Activated CD4-positive, CD25-positive, alpha-beta regulatory T cell treated with anti-CD3 and anti-CD28 coated beads, Interleukin-2, amount 50 U/mL, for 72 hours (primary cell): ENCODE measurements at regions not wholly inside any gene's neighbourhood (a gene's known extent, or its start where the extent isn't known, plus 50 kb on each side); places are given as distances from the start of the nearest gene placed in this dataset.
"Not testable (repeated sequence)": the region's sequence is repeated elsewhere in the genome, so short reads cannot be mapped to it uniquely, and the experiment has no call there.

Experiments
- DNase-seq: peaks from one replicate; pipeline ENCODE4 v3.0.0; 2021

DNA sequence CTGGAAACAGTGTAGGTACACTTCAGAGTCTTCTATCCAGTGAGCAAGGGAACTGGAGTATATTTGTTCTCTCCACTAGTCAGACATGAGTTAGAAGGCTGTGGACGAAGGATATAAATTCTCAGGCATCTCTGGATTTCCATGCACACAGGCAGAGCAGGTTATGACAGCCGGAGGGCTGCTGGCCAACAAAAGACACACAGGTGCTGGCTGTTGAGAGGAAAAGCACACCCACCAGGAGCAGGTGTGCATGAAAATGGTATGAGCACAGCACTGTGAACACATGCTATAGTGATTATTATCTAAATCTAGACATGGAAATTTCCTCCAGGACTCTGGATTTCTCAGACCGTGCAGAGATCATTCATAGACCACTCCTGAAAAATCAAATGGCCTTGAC, 444.7 kb upstream of the RPS6KA3 start:
- DNase-seq = no peak

DNA sequence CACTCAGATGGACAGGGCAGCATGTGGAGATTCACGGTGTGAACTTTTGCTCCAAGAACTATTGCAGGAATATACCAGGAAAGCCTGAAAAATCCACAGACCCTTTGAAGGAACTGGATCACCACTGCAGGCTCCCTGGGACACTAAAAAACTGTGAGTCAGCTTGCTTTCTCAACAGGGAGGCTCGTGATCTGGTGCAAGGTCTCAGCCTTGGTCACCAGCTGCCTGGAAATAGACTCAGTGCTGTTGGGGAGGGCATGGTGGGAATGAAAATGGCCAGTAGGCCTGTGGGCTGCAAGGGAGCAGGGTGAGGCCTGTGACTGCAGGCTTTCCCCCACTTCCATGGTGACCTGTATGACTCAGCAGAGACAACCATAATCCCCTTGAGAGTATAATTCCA, 426.4 kb upstream of the RPS6KA3 start:
- DNase-seq = no peak

DNA sequence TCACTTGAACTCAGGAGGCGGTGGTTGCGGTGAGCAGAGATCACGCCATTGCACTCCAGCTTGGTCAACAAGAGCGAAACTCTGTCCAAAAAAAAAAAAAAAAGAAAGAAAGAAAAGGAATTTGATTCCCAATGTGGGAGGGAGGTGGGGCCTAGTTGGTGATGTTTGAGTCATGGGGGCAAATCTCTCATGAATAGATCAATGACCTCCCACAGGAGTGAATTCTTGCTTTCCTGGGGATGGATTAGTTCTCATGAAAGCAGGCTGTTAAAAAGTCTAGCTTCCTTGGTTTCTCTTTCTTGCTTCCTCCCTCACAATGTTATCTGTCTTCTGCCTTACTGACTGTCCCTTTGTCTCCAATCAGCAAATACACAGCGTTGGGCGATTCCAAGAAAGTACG, 419.5 kb upstream of the RPS6KA3 start:
- no peak for DNase-seq

DNA sequence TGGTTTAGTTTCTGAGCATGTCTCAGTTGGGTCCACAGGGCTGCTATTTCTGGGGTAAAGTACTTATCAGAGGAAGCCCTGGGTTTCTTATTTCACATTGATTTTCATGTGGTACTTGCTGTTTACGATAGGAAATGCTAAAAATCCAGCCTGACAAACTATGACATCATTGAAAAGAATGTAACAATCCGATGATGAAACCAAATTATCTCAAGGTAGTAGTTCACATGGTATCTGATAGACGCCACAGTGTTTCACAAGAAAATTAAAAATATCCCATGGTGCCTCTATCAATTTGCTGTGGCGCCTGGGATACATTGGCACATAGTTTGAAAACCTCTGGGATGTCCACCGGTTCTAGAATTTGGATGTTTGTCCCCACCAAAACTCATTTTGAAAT, 418.9 kb upstream of the RPS6KA3 start:
- no peak for DNase-seq

DNA sequence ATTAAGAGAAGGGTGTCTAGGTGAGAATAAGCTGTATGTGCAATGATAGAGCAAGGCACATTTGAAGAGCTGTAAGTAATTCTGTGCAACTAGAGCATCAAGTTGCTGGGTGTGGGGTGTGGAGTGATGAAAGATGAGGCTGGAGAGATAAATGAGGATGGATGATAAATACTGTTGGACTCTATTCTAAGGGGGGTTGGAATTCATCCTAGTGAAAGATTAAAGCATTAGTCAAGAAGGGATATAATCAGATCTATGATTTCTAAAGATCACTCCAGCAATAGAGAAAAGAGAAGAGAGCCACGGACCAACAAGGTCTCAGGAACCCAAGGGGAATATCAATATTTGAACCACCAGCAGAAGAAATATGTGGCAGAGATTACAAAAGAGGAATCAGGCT, 415.0 kb upstream of the RPS6KA3 start:
- no peak for DNase-seq

DNA sequence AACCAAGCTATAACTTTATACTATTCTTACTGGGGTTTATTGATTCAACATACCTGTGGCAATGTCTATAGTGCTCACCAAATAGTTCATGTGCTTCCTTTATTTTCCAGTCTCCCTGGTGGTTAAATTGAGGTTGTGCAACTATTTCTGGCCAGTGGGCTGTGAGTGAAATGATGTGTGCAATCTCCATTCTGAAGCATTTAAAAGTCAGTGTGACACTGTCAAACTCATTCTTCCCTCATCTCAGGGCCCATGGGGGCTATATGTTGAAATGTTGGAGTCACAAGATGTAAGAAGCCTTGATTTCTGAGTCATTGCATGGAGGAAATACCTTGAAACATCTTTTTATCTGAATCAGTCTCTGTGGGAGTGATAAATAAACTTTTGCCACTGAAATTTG, 414.3 kb upstream of the RPS6KA3 start:
- no peak for DNase-seq

DNA sequence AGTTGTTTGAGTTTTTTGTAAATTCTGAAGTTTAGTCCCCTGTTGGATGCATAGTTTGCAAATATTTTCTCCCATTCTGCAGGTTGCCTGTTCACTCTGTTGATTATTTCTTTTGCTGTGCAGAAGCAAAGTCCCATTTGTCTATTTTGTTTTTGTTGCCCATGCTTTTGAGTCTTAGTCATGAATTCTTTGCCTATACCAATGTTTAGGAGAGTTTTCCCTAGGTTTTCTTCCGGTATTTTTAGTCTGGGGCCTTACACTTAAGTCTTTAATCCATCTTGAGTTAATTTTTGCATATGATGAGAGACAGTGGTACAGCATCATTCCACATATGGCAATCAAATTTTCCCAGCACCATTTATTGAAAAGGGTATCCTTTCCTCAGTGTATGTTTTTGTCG, 405.8 kb upstream of the RPS6KA3 start:
- DNase-seq = no peak

DNA sequence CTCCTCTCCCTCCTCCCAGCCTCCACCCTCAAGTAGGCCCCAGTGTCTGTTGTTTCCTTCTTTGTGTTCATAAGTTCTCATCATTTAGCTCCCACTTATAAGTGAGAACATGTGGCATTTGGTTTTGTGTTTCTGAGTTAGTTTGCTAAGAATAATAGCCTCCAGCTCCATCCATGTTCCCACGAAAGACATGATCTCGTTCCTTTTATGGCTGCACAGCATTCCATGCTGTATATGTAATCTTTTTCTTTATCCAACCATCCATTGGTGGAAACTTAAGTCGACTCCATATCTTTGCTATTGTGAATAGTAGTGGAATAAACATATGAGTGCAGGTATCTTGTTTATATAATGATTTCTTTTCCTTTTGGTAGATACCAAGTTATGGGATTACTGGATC, 405.0 kb upstream of the RPS6KA3 start:
- not testable (repeated sequence) for DNase-seq

DNA sequence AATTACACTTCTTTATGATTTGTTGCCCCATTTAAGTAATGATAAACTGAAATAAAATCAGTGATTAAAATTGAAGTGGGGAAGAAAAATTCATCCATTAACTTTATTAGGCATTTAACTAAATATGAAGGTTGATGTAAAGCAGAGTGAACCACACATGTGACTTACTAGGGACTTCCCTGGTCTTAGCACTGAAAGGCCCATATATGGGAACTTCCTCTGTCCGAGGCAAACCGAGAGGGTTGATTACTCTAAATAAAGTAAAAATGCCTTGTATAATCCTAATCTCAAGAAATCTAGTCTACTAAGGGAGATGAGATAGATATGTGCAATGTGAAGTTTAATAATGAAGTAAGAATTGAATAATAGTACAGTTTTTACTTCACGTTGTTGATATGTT, 403.9 kb upstream of the RPS6KA3 start:
- no peak for DNase-seq

DNA sequence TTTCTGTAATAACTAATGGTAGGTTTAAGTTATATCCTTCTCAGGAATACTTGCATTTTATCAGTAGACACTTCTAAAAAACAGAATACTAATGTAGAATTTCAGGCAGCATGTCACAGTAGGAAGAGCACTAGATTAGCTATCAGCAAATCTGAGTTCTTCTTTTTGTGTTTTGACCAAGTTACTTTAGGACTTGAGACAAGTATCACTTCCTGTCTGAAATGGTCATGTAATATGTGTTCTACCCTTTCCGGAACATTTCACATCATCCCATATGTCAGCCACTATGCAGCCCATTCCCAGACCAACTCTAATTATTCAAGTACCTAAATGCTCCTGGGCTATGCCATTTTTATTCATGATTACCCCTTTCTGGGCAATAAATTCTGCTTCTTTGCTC, 401.8 kb upstream of the RPS6KA3 start:
- no peak for DNase-seq

DNA sequence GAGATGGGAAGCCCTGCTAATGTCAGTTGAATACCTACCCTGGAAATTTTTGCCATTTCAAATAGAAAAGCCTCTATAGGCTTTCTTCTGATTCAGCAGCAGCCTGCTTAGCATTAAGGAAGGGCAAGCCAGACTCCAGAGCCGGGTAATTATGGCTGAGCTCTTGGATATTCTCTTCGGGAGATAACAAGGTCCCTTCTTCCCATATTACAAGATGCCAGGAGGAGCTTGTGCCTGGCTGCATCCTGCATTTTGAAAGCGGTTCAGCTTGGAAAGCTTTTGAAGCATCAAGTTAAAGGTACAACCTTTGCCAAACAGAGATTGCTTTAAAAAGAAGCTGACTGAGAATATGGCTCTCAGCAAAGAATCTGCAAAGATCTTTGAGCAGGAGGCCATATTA, 399.6 kb upstream of the RPS6KA3 start:
- no peak for DNase-seq

DNA sequence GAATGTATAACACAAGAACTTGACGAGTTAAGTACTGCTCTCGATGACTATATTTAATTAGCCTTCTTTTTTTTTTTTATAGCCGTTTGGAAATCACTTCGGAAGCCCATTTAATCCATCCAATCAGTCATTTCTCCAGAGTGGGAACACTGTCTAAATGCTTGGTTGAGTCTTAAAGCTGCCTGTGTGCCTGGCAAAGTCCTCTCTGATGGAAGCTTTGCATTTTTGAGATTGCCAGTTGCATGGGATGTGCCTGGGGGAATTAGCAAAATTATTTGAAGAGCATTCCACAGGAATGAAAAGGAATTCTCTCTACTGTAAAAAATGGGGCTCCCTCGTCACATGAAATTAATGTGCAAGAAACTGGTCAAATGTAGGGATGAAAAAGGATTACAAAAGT, 398.8 kb upstream of the RPS6KA3 start:
- no peak for DNase-seq

DNA sequence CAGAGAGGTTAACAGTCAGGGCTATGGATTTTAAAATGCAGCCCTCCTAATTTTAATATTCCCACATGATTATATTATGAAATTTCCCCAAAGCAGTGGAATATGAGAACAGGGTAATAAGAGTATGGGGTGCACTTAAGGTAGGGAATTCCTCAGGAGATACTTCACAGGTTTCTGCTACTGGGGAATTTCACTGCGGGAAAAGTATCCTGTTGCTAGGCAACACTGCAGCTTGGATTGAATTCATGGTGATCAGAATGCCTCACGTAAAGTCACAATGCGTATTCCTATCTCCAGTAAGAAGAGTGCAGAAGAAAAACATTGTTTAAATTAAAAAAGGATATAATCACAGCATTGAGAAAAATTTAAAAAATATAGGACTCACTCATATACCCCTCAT, 398.1 kb upstream of the RPS6KA3 start:
- no peak for DNase-seq

DNA sequence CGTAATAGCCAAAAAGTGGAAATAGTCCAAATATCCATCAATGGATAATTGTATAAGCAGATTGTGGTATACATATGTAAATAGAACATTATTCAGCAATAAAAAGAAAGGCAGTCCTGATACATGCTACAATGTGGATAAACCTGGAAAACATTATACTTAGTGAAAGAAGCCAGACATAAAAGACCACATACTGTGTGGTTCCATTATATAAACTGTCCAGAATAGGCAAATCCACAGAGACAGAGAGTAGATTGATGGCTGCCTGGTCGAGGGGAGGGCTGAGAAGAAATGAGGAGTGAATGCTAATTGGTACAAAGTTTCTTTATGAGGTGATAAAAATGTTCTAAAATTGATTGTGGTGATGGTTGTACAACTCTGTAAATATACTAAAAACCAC, 397.4 kb upstream of the RPS6KA3 start:
- DNase-seq = no peak

DNA sequence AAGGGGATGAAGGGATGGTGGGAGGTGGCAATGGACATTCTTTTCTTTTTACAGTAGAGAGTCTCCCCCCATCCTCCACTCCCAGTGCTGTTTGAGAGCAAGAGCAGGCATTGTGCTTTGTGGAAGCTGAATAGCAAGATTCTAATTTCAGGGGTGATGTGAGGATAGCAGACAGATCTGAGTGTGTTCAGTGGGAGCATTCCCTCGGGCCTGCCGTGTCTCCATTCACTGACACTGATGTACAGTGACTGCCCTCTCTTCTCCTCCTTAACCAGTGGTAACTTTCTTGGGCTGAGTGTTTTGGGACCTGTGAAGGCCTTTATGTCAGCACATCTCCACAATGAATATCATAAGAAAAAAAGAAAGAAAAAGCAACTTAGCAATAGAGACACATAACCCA, 396.6 kb upstream of the RPS6KA3 start:
- DNase-seq = no peak

DNA sequence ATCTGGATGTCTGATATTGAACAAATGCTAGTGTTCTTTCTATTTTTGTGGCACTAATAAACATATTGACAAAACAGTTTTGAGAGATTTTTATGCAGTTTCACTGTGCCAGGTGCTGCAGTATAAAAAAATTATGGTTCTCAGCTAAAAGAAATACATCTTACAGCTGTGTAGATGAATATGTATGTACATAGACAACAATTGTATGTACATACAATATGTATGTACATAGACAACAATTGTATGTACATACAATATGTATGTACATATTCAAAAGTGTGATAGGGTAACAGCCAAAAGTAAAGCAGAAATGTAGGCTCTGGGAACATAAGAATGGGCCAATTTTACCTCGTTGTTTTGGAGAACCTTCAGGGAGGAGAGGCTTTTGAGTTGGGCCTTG, 390.0 kb upstream of the RPS6KA3 start:
- no peak for DNase-seq

DNA sequence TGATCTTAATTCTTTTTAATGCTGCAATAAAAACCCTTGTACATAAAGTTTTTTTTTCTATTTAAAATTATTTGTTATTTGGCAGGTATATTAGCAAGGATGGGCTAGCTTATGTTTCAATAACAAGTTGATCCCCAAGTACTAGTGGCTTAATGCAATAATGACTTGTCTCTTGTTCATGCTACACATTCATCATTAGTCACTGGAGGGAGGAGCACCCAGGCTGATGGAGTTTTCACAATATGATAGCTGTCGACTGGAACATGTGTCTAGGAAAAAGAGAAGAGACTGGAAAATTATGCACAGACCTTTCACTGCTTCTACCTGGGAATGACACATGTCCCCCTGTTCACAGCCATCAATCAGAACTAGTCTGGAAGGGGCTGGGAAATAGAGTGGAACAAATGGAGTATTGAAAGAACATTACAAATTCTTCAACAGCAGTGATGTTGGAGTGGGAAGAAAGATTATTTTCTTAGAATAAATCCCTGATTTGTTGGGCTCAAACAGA, 387.9 kb upstream of the RPS6KA3 start:
- DNase-seq = no peak

DNA sequence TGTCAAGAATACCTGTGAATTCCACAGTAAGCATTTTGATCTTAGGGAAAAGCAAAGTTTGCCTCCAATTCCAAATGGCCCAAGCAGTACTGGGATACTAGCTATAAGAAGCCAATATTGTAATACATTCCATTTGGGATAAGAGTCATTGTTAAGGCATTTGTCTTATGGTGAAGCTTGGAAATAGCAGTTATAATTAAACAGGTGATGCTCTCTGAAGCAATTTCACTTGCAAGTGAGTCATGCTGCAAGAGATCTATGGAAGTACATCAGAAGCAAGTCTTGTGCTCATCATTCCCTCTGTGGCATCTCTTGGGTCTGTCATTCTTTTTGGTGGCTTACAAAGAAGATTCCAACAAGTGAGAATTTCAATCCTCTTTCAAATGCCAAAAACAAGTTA, 386.4 kb upstream of the RPS6KA3 start:
- no peak for DNase-seq

DNA sequence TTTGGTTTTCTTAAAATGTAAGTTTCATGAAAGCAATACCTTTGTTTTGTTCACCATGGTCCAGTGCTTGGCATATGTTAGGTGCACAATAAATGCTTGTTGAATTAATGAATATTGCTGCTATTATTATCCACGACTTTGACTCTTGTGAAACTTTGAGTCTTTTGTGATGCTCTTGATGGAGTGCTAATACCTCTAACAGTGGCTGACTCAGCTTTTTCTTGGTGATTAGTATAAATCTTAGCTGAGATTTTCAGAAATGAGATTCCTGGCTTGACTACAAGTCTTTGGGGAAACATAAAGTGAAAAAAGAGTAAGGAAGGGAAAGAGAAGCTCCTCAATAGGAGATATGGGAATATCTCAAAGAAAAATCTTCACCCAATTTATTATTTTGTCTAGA, 375.2 kb upstream of the RPS6KA3 start:
- no peak for DNase-seq

DNA sequence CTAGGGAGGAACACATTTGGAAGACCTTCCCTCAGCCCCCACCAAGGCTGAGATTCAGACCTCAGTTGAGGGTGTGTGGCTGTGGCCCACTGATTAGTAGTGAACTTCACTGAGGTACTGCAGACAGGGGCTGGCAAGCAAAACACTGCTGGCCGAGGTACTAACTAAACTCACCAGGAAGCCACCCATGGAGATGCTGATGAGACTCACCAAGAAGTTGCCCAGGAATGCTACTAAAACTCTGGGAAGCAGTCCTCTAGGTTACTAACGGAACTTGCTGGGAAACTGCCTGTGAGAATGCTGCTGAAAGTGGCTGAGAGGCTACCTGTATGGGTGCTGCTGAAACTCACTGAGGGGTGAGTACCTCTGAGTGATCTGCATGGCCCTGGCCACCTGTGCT, 372.4 kb upstream of the RPS6KA3 start:
- DNase-seq = no peak

DNA sequence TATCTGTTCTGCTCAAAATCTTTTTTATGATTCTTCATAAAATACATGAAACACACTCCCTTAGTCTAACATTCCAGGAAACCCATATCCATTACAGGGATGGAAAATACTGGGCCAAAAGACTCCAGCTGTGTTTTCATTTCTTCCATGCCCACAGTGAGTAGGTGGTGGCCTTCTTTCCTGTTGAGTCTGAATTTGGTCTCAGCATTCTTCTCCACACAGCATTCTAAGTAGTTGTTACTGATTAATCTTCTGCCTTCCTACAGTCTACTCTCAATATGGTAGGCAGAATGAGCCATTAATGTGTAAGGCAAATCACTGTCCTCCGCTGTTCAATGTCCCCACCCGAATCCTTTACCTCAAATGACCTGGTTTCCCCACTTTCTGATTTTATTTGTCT, 370.6 kb upstream of the RPS6KA3 start:
- no peak for DNase-seq

DNA sequence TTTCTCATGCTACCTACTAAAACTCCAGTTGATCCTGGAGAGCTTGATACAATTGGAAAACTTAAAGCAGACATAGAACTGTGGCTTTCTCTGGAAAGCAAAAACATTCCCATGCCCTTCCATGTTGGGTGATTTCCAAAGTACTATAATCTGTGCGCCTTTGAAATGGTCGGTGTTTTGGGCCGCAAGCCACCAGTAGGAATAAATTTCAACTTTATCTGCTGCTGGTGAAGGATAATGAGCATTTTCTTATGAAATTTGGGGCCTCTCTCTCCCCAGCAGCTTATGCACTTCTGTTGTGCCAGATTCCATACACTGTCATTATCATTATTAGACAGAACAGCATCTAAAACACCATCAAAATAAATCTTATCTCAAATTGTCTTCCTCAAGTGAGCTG, 366.7 kb upstream of the RPS6KA3 start:
- no peak for DNase-seq

DNA sequence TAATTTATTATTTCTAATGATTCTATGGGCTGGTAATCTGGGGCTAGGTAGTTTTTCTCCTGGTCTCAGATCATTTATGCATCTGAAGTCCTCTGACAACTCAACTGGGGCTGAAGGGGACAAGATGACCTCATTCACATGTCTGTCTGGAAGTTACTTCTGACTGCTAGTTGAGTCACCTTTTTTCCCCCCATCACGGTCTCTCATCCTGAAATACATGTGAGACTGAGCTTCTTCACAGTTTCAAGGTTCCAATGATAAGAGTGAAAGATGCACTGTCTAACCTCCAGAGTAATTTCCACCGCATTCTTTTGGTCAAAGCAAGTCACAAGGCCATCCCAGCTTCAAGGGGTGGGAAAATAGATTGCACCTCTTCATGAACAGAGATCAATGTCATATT, 356.7 kb upstream of the RPS6KA3 start:
- no peak for DNase-seq

DNA sequence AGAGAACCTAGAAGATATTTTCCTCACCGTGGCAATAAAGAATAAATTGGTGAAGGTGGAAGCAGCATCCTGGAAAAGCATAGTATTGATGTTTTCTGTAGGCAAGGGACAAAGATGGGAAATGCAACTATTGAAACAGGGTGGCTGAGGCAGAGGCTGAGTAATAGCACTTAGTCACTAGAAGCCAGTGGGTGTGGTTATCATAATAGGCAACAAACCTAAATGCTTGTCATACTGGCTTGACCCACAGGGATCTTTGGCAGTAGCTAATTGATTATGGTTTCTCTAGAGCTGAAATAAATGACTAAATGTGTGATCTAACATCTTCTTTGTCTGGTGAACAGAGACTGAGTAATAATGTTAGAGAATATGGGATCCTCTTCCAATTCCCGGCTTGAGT, 353.6 kb upstream of the RPS6KA3 start:
- DNase-seq = no peak

DNA sequence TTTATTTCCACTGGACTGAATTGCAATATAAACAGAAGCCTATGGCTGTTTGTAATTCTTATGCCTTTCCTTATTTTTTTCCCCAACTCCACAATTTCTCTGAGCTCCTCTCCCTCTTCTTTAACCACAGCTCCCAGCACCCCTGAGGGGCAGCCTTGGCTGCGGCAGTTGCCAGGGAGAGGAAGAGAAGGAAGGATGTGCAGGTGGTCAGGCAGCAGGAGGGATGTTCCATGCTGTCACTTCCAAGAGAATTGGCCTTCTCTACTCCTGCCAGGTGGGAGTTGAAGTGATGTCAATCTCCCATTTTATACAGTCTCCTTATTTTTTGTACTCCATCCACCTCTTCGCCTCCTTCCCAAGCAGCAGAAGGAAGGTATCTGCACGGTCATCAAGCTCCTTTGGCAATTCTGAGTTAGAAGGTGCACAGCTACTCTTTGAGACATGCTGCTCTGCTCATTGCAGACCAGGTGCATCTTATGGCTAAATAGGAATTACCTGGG, 343.3 kb upstream of the RPS6KA3 start:
- DNase-seq = no peak

DNA sequence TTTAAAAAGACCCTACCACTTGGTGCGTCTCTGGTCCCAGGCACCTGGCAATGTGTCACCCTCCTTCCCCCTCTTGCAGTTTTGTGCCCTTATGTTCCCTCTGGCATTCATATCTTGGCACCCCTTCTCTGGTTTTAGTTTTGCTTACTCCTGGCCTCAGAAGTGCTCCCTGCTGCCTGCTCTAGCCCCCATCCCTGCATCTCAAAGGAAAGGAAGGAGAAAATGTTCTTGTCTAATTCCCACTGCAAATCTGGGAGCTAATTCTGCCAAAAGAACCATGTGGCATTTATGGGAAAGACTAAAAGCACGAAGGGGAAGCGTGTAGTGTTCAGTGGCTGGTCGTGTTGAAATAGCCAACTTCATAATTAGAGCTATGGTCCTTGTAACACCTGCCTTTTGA, 340.1 kb upstream of the RPS6KA3 start:
- DNase-seq = no peak
